HEK293T (cell line): ENCODE measurements at regions not wholly inside any gene's neighbourhood (a gene's known extent, or its start where the extent isn't known, plus 50 kb on each side); places are given as distances from the start of the nearest gene placed in this dataset.

ENCODE experiments used
- ARNT ChIP-seq: fragments of 450-650 bp; IDR thresholded peaks from 2 replicates; pipeline ENCODE4 v1.6.1; 2017; ENCODE audit warnings: mild to moderate bottlenecking
- BHLHE40 ChIP-seq: fragments of 450-650 bp; IDR thresholded peaks from 2 replicates; pipeline ENCODE4 v1.6.1; 2016; ENCODE audit warnings: mild to moderate bottlenecking, moderate library complexity, borderline replicate concordance
- ELF4 ChIP-seq: fragments of 450-650 bp; IDR thresholded peaks from 2 replicates; pipeline ENCODE4 v1.6.1; 2017; ENCODE audit warnings: antibody characterized with exemption
- FOXA1 ChIP-seq: fragments of 450-650 bp; IDR thresholded peaks from 2 replicates; pipeline ENCODE4 v1.6.1; 2016; ENCODE audit warnings: mild to moderate bottlenecking
- FOXK2 ChIP-seq: fragments of 450-650 bp; IDR thresholded peaks from 2 replicates; pipeline ENCODE4 v1.6.1; 2016; ENCODE audit warnings: mild to moderate bottlenecking
- FOXM1 ChIP-seq: fragments of 450-650 bp; IDR thresholded peaks from 2 replicates; pipeline ENCODE4 v1.6.1; 2017; ENCODE audit warnings: mild to moderate bottlenecking, borderline replicate concordance
- HDGF ChIP-seq: fragments of 450-650 bp; IDR thresholded peaks from 2 replicates; pipeline ENCODE4 v1.6.1; 2017; ENCODE audit warnings: antibody characterized with exemption, borderline replicate concordance
- L3MBTL2 ChIP-seq: fragments of 450-650 bp; conservative IDR thresholded peaks from 2 replicates; pipeline ENCODE4 v1.6.1; 2016; ENCODE audit warnings: mild to moderate bottlenecking
- SP1 ChIP-seq: fragments of 450-650 bp; IDR thresholded peaks from 2 replicates; pipeline ENCODE4 v1.6.1; 2017
- SUZ12 ChIP-seq: fragments of 450-650 bp; IDR thresholded peaks from 2 replicates; pipeline ENCODE4 v1.6.1; 2016; ENCODE audit warnings: mild to moderate bottlenecking
- TARDBP ChIP-seq: fragments of 450-650 bp; IDR thresholded peaks from 2 replicates; pipeline ENCODE4 v1.6.1; 2016
- ZNF384 ChIP-seq: fragments of 450-650 bp; IDR thresholded peaks from 2 replicates; pipeline ENCODE4 v1.6.1; 2016
- TF ChIP-seq, protein P1 (sequence below): fragments of 450-650 bp; IDR thresholded peaks from 2 replicates; pipeline ENCODE4 v1.6.1; 2016

DNA sequence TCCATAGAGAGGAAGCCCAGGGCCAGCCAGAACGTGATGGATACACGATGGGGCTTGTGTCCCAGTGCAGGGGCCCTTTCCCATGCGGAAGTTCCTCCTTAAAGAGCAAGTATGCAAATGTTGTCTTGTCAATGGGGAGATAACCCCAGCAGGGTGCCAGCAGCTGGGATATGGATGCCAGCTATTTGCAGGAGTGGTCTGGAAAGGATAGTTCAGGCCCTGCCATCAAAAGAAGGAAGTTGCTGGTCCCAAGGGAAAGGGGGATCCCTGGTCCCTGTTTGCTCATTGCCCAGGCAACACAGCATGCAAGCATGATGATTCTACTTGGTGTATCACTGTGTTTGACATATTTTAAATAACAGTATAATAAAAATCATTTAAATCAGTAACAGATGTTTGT is 73.1 kb upstream of the HECW1 start:
- TF ChIP-seq L3MBTL2 (no peak), FOXK2 (no peak), FOXM1 (no peak), FOXA1 (no peak), HDGF (no peak), ZNF384 (no peak), SUZ12 (no peak), SP1 (no peak), BHLHE40 (no peak), ELF4 (no peak), ARNT (no peak), TARDBP (no peak)
- TF ChIP-seq, protein P1, sequence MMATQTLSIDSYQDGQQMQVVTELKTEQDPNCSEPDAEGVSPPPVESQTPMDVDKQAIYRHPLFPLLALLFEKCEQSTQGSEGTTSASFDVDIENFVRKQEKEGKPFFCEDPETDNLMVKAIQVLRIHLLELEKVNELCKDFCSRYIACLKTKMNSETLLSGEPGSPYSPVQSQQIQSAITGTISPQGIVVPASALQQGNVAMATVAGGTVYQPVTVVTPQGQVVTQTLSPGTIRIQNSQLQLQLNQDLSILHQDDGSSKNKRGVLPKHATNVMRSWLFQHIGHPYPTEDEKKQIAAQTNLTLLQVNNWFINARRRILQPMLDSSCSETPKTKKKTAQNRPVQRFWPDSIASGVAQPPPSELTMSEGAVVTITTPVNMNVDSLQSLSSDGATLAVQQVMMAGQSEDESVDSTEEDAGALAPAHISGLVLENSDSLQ = no peak
